Ectodermal cell (in vitro differentiated cells): ENCODE measurements at regions not wholly inside any gene's neighbourhood (a gene's known extent, or its start where the extent isn't known, plus 50 kb on each side); places are given as distances from the start of the nearest gene placed in this dataset.
"Not testable (repeated sequence)": the region's sequence is repeated elsewhere in the genome, so short reads cannot be mapped to it uniquely, and the experiment has no call there.

ENCODE experiments used
- H3K27ac ChIP-seq: 2 replicates; pipeline ENCODE4 v1.7.0; 2013; ENCODE audit warnings: mild to moderate bottlenecking, low read depth, low read length; ENCODE audit not compliant: insufficient read depth, poor library complexity, severe bottlenecking
- H3K27me3 ChIP-seq: 2 replicates; pipeline ENCODE4 v1.7.0; 2013; ENCODE audit warnings: mild to moderate bottlenecking, low read length; ENCODE audit not compliant: insufficient read depth, control insufficient read depth, poor library complexity, severe bottlenecking
- H3K36me3 ChIP-seq: one replicate; pipeline ENCODE4 v1.7.0; 2013; ENCODE audit warnings: low read length; ENCODE audit not compliant: control insufficient read depth, insufficient read depth
- H3K4me1 ChIP-seq: one replicate; pipeline ENCODE4 v1.7.0; 2013; ENCODE audit warnings: low read length; ENCODE audit not compliant: control insufficient read depth, insufficient read depth
- H3K4me3 ChIP-seq: 2 replicates; pipeline ENCODE4 v1.7.0; 2013; ENCODE audit warnings: low read depth, low read length, control low read depth; ENCODE audit not compliant: insufficient read depth
- H3K9me3 ChIP-seq: 2 replicates; pipeline ENCODE4 v1.7.0; 2013; ENCODE audit warnings: mild to moderate bottlenecking, low read length, moderate library complexity; ENCODE audit not compliant: control insufficient read depth
- WGBS, 2 experiments: methylation state at CpG; one replicate each; pipeline ENCODE4 v1.1.7; 2013; ENCODE audit warnings: missing lambda C conversion rate in 2 of 2; 5-methylcytosine and 5-hydroxymethylcytosine counted together

- H3K36me3 ChIP-seq = no peaks in the 10 kb centered on the region
- H3K4me3 ChIP-seq = no peak overlapping the region
- WGBS, 2 experiments = 100% methylated on average over 1 of the region's 1 CpG; no CpG with 5 or more reads in 1 of the 2 experiments
- H3K9me3 ChIP-seq = no peaks in the 10 kb centered on the region
- no peak overlapping the region for H3K27ac ChIP-seq
- no peaks in the 10 kb centered on the region for H3K27me3 ChIP-seq
- no peaks in the 10 kb centered on the region for H3K4me1 ChIP-seq
Measured at GRCh38 chr4:159900562-159900961, 797.7 kb downstream of the RAPGEF2 start.

GRCh38 chr4:159902648-159903047 lies 799.8 kb downstream of the RAPGEF2 start:
- 0% methylated on average over 1 of the region's 1 CpG for WGBS, 2 experiments
- Histone ChIP-seq H3K36me3 (no peaks in the 10 kb centered on the region), H3K4me1 (no peaks in the 10 kb centered on the region), H3K9me3 (no peaks in the 10 kb centered on the region), H3K27ac (no peak overlapping the region), H3K4me3 (no peak overlapping the region), H3K27me3 (no peaks in the 10 kb centered on the region)

- H3K9me3 ChIP-seq = no peaks in the 10 kb centered on the region
- no peaks in the 10 kb centered on the region for H3K4me1 ChIP-seq
- H3K27ac ChIP-seq = no peak overlapping the region
- H3K27me3 ChIP-seq = no peaks in the 10 kb centered on the region
- whole genome bisulfite sequencing, 2 experiments = 94 to 97% methylated on average over 2 of the region's 2 CpGs
- no peaks in the 10 kb centered on the region for H3K36me3 ChIP-seq
- H3K4me3 ChIP-seq = no peak overlapping the region
Measured at GRCh38 chr4:159904906-159905305, 802.0 kb downstream of the RAPGEF2 start.

GRCh38 chr4:159906051-159906450 lies 803.2 kb downstream of the RAPGEF2 start:
- Histone ChIP-seq H3K4me1 (no peaks in the 10 kb centered on the region), H3K36me3 (no peaks in the 10 kb centered on the region), H3K4me3 (no peak overlapping the region), H3K27ac (no peak overlapping the region), H3K9me3 (no peaks in the 10 kb centered on the region), H3K27me3 (no peaks in the 10 kb centered on the region)

- Histone ChIP-seq H3K4me3 (no peak overlapping the region), H3K4me1 (no peaks in the 10 kb centered on the region), H3K36me3 (no peaks in the 10 kb centered on the region), H3K9me3 (no peaks in the 10 kb centered on the region), H3K27me3 (no peaks in the 10 kb centered on the region), H3K27ac (no peak overlapping the region)
Measured at GRCh38 chr4:159906517-159906916, 803.6 kb downstream of the RAPGEF2 start.

GRCh38 chr4:159910721-159911120 lies 807.8 kb downstream of the RAPGEF2 start:
- Histone ChIP-seq H3K4me3 (no peak overlapping the region), H3K36me3 (no peaks in the 10 kb centered on the region), H3K4me1 (no peaks in the 10 kb centered on the region), H3K27ac (no peak overlapping the region), H3K27me3 (no peaks in the 10 kb centered on the region), H3K9me3 (no peaks in the 10 kb centered on the region)
- 91 to 96% methylated on average over 2 to 3 of the region's 3 CpGs for WGBS, 2 experiments

- WGBS, 2 experiments = 100% methylated on average over 1 of the region's 1 CpG; no CpG with 5 or more reads in 1 of the 2 experiments
- no peak overlapping the region for H3K27ac ChIP-seq
- H3K36me3 ChIP-seq = no peaks in the 10 kb centered on the region
- H3K9me3 ChIP-seq = peaks cover 2% of the 10 kb centered on the region
- H3K27me3 ChIP-seq = no peaks in the 10 kb centered on the region
- no peak overlapping the region for H3K4me3 ChIP-seq
- H3K4me1 ChIP-seq = no peaks in the 10 kb centered on the region
Measured at GRCh38 chr4:159922119-159922518, 819.2 kb downstream of the RAPGEF2 start.

GRCh38 chr4:159925770-159926169 lies 822.9 kb downstream of the RAPGEF2 start:
- no peaks in the 10 kb centered on the region for H3K4me1 ChIP-seq
- no peaks in the 10 kb centered on the region for H3K36me3 ChIP-seq
- 90 to 95% methylated on average over 3 of the region's 3 CpGs for WGBS, 2 experiments
- no peaks in the 10 kb centered on the region for H3K27me3 ChIP-seq
- peaks cover 2% of the 10 kb centered on the region for H3K9me3 ChIP-seq
- no peak overlapping the region for H3K4me3 ChIP-seq
- H3K27ac ChIP-seq = no peak overlapping the region

GRCh38 chr4:159926871-159927270 lies 824.0 kb downstream of the RAPGEF2 start:
- no peaks in the 10 kb centered on the region for H3K27me3 ChIP-seq
- no peaks in the 10 kb centered on the region for H3K4me1 ChIP-seq
- no peaks in the 10 kb centered on the region for H3K36me3 ChIP-seq
- H3K27ac ChIP-seq = no peak overlapping the region
- no peak overlapping the region for H3K4me3 ChIP-seq
- WGBS, 2 experiments = 93 to 97% methylated on average over 1 of the region's 1 CpG
- peaks cover 2% of the 10 kb centered on the region for H3K9me3 ChIP-seq

GRCh38 chr4:159927781-159928180 lies 824.9 kb downstream of the RAPGEF2 start:
- no peaks in the 10 kb centered on the region for H3K27me3 ChIP-seq

GRCh38 chr4:159934602-159935001 lies 831.7 kb downstream of the RAPGEF2 start:
- H3K27ac ChIP-seq, H3K9me3 ChIP-seq, H3K36me3 ChIP-seq, H3K4me3 ChIP-seq, H3K27me3 ChIP-seq, H3K4me1 ChIP-seq: not testable (repeated sequence)
- 95 to 98% methylated on average over 8 of the region's 8 CpGs for whole genome bisulfite sequencing, 2 experiments

More at GRCh38 chr4:159927781-159928180, 824.9 kb downstream of the RAPGEF2 start:
- Histone ChIP-seq H3K36me3 (no peaks in the 10 kb centered on the region), H3K9me3 (peaks cover 2% of the 10 kb centered on the region), H3K4me1 (no peaks in the 10 kb centered on the region), H3K4me3 (no peak overlapping the region), H3K27ac (no peak overlapping the region)
- 94 to 96% methylated on average over 6 of the region's 6 CpGs for WGBS, 2 experiments
